Mucosa of gallbladder (tissue), 1 donor: ENCODE measurements at regions not wholly inside any gene's neighbourhood (a gene's known extent, or its start where the extent isn't known, plus 50 kb on each side); places are given as distances from the start of the nearest gene placed in this dataset.
"Not testable (repeated sequence)": the region's sequence is repeated elsewhere in the genome, so short reads cannot be mapped to it uniquely, and the experiment has no call there.

Experiments
- DNase-seq: peaks from one replicate; pipeline ENCODE4 v3.0.0-alpha.2; 2020; ENCODE audit warnings: low spot score
- donor health status: DM: no; HTN: no; CAD: no.

- DNase-seq = not testable (repeated sequence)
Measured at GRCh38 chr15:20191508-20192125, 350.0 kb downstream of the GOLGA6L6 start.

DNA sequence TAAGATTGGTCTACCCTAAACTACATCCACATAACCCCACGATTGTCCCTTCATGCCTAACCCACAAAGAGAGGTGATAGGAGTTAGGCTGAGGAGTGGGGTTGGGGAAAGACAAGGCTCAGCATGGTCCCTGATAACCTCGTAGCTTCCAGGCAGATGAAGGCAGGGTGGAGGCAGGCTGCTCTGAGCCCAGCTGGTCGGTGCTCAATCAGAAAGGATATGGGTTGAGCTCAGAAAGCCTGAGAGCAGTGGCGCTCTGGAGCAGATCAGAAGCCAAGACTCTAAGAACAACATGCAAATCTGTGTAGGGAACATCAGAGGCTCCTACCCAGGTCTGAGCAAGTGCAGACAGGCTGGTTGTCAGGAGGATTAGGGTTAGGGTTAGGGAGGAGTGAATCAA, 353.0 kb downstream of the GOLGA6L6 start:
- DNase-seq = not testable (repeated sequence)

DNA sequence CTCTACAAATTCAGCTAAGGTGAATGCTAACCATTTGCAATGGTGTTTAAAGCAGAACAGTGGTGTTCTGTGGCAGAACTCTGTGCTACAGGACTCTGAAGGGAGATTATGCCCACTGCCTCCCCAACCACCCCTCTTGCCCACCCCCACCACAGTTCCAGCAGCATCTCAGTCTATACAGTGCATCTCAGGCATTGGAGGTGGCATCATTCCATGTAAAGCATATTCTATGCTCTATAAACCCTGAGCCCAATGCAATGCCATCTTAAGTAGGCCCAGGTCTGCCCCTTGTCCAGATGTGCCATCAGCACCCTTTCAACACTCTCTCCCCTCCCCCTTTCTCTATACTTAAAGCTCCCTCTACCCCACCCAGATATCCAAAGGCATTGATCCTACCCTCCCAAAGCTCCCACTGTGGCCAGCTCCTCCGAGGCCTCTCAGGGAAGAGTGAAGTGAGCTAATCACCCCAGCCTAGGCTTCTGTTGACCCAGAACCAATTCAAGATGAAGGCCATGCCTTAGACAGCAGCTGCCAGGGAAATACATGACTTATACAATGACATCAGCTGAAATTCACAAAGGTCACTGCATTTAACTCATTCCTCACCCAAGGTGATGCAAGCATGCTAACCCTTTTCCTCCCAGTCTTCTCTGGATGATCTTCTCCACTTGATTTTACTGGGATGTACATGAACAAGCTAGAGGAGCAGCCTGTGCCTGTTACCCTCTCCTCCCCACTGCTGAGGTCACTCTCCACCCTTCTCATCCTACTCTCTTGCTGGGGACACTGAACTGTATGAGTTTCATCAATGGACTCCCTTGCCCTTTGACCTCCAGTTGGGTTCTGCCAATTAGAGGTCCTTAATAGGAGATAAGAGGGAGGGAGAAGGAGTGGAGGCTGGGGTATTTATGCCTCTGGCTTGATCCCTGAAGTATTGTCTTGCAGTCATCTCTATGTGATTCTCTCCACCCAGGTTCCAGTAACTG, 353.9 kb downstream of the GOLGA6L6 start:
- DNase-seq = not testable (repeated sequence)

DNA sequence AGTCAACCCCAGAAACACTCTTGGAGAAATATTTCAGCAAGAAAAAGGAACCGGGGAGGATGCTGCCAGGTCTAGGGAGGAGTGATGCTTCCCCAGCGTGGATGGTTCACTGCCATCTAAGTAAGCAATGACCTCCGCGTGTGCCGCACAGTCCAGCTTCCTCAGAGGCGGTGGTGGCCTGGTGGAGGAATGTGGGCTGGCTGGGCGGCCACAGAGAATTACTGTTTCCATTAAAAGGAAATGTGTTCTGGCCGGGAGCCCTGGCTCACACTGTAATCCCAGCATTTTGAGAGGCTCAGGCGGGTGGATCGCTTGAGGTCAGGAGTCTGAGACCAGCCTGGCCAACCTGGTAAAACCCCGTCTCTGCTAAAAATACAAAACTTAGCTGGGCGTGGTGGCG, 356.7 kb downstream of the GOLGA6L6 start:
- not testable (repeated sequence) for DNase-seq

DNA sequence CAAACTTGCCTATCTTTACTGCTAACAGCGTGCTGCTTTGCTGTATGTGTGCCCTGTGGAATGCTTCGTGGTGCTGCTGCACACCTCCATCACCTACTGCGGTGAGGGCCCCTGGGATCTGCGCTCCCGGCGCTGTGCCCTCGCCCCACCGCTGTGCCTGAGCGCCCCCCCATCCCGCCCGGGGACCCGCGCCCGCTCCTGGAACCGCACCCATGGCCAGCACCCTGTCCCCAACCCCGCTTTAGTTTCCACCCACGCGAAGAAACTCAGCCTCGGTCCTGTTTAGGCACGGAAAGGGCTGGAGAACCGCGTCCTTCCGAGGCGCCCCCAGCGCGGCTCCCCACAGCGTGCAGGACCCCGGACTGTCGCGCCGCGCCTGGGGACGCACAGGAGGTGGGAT, 373.4 kb downstream of the GOLGA6L6 start:
- DNase-seq = not testable (repeated sequence)

DNA sequence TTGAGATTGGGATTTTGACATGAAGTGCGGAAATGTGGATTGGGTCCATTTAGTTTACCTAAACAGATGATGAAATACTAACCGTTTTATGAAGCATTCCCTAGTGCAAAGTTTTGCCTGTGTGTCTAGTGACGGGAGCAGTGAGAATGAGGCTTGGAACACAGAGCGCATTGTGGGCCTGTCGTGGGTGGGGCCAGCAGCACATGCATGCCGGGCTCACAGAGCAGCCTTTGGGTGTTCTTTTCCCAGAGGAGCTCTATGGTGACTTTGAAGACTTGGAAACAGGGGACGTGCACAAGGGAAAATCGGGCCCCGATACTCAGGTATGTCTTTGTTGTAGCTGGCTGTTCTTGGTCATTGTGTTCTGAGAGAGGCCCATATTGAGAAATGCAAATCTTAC, 388.1 kb downstream of the GOLGA6L6 start:
- not testable (repeated sequence) for DNase-seq

DNA sequence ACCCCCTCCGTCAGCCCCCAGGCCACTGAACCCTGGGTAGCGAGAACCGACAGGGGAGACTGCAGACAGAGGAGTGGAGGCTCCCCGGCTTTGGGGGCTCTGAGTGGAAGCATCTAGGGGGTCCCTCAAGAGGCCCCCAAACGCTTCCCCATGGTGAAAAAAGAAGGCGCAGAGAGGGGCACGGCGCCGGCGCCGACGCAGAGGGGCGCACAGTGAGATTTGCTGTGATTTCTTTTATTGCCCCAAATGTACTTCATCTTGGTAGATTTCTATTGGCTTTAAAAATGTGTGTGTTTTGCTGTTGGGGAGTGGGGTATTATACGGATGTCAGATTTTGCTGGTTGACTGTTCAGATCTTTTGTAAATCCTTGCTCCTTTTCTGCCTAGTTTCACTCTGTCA, 392.9 kb downstream of the GOLGA6L6 start:
- DNase-seq = not testable (repeated sequence)

DNA sequence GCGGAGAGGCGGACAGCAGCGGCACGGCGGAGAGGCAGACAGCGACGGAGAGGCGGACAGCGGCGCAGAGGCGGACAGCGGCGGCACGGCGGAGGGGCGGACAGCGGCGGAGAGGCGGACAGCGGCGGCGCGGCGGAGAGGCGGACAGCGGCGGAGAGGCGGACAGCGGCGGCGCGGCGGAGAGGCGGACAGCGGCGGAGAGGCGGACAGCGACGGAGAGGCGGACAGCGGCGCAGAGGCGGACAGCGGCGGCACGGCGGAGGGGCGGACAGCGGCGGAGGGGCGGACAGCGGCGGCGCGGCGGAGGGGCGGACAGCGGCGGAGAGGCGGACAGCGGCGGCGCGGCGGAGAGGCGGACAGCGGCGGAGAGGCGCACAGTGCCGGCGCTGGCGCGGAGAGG, 393.6 kb downstream of the GOLGA6L6 start:
- not testable (repeated sequence) for DNase-seq

DNA sequence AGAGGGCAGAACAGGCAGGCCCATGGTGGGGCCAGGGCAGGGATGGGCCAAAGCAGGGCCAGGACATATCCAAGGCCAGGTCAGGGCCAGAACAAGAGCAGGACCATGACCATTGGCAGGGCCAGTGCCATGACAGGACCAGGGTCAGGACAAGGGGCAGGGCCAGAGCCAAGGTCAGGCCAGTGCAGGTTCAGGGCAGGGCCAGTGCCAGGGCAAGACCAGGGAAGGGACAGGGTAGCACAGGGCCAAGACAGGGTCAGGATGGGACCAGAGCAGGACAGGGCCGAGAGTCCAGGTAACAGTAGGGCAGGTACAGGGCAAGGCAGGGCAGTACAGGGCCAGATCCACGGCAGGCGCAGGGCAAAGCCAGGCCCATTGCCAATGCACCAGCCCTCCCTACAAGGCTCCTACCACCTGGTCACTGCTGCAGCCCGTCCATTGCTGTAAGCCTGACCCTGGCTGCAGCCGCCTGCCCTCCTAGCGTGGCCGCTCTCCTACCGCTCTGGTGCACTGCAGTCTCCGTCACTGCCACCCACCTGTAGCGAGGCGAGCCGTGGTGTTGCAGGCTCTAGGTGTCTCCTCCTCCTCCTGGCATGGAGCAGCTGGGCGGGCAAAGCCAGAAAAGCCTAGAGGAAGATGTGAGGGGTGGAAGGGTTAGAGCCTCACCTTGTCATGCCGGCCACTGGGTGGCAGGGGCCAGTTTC, 397.1 kb downstream of the GOLGA6L6 start:
- DNase-seq = not testable (repeated sequence)

GRCh38 chr15:20142906-20143305, 398.7 kb downstream of the GOLGA6L6 start:
- DNase-seq = not testable (repeated sequence)

- not testable (repeated sequence) for DNase-seq
Measured at GRCh38 chr15:20142410-20142809, 399.2 kb downstream of the GOLGA6L6 start.

- not testable (repeated sequence) for DNase-seq
Measured at GRCh38 chr15:20124668-20125067, 416.9 kb downstream of the GOLGA6L6 start.

DNA sequence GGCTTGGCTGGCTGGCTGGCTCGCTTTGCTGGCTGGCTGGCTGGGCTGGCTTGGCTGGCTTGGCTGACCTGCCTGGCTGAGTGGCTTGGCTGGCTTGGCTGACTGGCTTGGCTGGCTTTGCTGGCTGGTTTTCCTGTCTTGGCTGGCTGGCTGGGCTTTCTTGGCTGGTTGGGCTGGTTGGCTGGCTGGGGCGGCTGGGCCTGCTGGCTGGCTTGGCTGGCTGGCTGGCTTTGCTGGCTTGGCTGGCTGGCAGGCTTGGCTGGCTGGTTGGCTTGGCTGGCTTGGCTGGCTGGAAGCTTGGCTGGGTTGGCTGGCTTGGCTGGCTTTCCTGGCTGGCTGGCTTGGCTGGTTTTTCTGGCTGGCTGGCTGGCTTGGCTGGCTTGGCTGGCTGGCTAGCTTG, 435.6 kb downstream of the GOLGA6L6 start:
- no peak for DNase-seq

DNA sequence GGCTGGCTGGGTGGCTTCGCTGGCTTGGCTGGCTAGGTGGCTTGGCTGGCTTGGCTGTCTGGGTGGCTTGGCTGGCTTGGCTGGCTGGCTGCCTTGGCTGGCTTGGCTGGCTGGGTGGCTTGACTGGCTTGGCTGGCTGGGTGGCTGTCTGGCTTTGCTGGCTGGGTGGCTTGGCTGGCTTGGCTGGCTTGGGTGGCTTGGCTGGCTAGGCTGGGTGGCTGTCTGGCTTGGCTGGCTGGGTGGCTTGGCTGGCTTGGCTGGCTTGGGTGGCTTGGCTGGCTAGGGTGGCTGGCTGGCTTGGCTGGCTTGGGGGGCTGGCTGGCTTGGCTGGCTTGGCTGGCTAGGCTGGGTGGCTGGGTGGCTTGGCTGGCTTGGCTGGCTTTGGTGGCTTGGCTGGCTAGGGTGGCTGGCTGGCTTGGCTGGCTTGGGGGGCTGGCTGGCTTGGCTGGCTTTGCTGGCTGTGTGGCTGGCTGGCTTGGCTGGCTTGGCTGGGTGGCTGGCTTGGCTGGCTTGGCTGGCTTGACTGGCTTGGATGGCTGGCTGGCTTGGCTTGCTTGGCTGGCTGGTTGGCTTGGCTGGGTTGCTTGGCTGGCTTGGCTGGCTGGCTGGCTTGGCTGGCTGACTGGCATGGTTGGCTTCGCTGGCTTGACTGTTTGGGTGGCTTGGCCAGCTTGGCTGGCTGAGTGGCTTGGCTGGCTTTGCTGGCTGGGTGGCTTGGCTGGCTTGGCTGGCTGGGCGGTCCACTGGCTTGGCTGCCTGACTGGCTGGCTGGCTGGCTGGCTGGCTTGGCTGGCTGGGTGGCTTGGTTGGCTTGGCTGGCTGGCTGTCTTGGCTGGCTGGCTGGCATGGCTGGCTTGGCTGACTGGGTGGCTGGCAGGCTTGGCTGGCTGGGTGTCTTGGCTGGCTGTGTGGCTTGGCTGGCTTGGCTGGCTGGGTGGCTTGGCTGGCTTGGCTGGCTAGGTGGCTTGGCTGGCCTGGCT, 436.3 kb downstream of the GOLGA6L6 start:
- DNase-seq = not testable (repeated sequence)

DNA sequence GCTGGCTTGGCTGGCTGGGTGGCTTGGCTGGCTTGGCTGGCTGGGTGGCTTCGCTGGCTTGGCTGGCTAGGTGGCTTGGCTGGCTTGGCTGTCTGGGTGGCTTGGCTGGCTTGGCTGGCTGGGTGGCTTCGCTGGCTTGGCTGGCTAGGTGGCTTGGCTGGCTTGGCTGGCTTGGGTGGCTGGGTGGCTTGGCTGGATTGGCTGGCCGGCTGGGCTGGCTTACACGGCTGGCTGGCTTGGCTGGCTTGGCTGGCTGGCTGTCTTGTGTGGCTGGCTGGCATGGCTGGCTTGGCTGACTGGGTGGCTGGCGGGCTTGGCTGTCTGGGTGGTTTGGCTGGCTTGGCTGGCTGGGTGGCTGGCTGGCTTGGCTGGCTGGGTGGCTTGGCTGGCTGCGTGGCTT, 437.0 kb downstream of the GOLGA6L6 start:
- not testable (repeated sequence) for DNase-seq

DNA sequence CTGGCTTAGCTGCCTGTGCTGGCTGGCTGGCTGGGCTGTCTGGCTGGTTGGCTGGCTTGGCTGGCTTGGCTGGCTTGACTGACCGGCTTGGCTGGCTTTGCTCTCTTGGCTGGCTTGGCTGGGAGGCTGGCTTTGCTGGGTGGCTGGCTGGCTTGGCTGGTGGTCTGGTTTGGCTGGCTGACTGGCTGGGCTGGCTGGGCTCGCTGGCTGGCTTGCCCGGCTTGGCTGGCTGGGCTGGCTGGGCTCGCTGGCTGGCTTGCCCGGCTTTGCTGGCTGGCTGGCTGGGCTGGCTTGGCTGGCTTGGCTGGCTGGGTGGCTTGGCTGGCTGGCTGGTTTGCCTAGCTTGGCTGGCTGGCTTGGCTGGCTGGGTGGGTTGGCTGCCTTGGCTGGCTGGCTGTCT, 438.7 kb downstream of the GOLGA6L6 start:
- DNase-seq = peak; percentile 16

DNA sequence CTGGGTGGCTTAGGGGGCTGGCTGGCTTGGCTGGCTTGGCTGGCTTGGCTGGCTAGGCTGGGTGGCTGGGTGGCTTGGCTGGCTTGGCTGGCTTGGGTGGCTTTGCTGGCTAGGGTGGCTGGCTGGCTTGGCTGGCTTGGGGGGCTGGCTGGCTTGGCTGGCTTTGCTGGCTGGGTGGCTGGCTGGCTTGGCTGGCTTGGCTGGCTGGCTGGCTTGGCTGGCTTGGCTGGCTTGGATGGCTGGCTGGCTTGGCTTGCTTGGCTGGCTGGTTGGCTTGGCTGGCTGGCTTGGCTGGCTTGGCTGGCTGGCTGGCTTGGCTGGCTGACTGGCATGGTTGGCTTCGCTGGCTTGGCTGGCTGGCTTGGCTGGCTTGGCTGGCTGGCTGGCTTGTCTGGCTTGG, 439.4 kb downstream of the GOLGA6L6 start:
- not testable (repeated sequence) for DNase-seq

GRCh38 chr15:20101281-20101680, 440.3 kb downstream of the GOLGA6L6 start:
- not testable (repeated sequence) for DNase-seq

DNA sequence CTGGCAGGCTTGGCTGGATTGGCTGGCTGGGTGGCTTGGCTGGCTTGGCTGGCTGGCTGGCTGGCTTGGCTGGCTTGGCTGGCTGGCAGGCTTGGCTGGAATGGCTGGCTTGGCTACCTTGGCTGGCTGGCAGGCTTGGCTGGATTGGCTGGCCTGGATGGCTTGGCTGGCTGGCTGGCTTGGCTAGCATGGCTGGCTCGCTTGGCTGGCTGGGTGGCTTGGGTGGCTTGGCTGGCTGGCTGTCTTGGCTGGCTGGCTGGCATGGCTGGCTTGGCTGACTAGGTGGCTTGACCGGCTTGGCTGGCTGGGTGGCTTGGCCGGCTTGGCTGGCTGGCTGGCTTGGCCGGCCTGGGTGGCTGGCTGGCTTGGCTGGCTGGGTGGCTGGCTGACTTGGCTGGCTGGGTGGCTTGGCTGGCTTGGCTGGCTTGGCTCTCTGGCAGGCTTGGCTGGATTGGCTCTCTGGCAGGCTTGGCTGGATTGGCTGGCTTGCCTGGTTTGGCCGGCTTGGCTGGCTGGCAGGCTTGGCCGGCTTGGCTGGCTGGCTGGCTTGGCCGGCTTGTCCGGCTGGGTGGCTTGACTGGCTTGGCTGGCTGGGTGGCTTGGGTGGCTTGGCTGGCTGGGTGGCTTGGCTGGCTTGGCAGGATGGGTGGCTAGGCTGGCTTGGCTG, 440.9 kb downstream of the GOLGA6L6 start:
- DNase-seq = not testable (repeated sequence)

DNA sequence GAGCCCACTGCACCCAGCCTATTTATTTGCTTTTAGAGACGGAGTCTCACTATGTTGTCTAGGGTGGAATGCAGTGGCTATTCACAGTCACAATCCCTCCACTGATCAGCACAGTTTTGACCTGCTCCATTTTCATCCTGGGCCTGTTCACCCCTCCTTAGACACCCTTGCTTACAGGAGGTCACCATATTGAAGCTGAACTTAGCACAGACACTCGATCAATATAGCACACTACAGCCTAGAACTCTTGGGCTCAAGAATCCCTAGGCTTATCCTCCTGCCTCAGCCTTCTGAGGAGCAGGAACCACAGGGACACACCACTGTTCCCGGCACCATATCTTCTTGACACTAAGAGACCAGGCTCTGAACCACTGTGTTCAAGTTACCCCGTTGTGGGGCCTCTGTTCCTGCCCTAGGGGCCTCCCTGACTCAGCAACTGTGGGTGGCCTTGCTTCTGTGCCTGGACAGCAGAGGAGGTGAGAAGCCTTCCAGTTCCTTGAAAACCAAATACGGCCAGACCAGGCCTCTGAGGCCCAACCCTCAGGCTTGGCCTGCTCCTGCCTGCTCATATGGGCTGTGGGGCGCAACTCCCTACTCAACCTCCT, 445.8 kb downstream of the GOLGA6L6 start:
- not testable (repeated sequence) for DNase-seq
